ENCODE measurements at regions not wholly inside any gene's neighbourhood (a gene's known extent, or its start where the extent isn't known, plus 50 kb on each side); places are given as distances from the start of the nearest gene placed in this dataset.

DNA sequence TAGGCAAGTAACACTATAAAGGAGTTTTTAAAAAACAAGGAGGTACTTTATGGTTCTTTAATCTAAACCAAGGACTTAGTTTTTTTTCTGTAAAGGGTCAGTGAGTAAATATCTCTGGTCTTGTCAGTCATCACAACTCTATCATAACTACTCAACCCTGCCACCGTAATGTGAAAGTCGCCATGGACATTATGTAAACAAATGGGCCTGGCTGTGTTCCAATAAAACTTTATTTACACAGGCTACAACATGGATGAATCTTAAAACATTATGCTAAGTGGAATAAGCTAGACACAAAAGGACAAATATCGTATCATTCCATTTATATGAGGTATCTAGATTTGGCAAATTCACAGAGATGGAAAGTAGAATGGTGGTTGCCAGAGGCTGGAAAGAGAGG, 60.8 kb upstream of the SP4 start:
- in situ Hi-C loops (cut with HindIII; ENCODE audit: low sequenced_read_pairs) = no loop called here
- DNase-seq (ENCODE audit: low spot score) = no peak

GRCh38 chr7:21367537-21367936, 60.3 kb upstream of the SP4 start:
- DNase-seq (ENCODE audit: low spot score) = no peak
- in situ Hi-C loops (cut with HindIII; ENCODE audit: low sequenced_read_pairs) = no loop called here

DNA sequence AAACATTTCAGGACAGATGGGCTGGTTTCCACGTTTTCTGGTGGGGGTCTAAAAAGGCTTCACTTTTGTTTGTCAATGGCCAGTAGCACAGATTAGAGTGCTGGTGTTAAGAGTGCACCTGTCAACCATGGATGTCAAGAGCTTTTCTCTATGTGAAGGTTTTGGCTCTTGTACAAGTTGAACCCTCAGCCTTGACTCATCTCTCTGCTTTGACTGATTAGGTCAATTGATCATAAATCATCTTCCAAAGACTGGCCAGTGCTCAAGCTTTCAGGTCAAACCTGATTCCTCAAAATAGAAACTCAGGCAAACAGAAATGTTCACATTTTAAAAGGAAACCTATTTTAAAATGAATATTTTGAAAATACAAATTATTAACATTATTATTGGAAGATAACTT, 59.6 kb upstream of the SP4 start:
- DNase-seq (ENCODE audit: low spot score) = no peak
- in situ Hi-C loops (cut with HindIII; ENCODE audit: low sequenced_read_pairs) = no loop called here

DNA sequence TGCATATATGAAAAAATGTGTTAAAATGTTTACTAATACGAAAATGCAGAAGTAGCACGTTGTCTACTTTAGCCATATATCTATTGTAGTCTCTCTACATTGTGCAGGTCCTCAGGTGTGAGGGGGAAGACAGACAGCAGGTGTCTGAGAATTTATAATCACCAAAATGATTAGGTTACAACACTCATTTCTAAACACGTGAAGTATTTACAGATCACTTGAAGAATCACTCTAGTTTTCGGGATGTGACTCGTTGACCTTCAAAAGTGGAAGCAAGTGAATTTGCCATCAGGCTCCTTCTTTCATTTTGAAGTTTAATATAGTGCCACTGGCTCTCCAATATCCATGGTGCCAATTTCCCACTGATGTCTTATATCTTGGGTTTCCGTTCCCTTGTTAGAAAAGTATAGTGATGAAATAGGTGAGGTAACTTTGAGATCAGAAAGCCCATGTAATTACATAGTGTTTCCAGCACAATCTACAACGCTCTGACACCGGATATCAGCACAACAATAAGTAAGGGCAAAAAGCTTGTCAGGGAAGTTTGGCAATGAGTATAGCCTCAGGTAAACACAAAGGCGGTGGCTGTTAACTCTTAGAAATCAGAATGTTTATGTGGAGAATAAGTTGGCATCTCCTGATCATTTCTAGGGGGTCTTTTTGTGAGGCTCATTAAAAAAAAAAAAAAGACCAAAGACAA, 57.5 kb upstream of the SP4 start:
- in situ Hi-C loops (cut with HindIII; ENCODE audit: low sequenced_read_pairs) = no loop called here
- DNase-seq (ENCODE audit: low spot score) = no peak

- DNase-seq (ENCODE audit: low spot score) = no peak
- in situ Hi-C loops (cut with HindIII; ENCODE audit: low sequenced_read_pairs) = no loop called here
Measured at GRCh38 chr7:21371360-21371759, 56.5 kb upstream of the SP4 start.

GRCh38 chr7:21373031-21373430, 54.9 kb upstream of the SP4 start:
- in situ Hi-C loops (cut with HindIII; ENCODE audit: low sequenced_read_pairs) = no loop called here
- no peak for DNase-seq (ENCODE audit: low spot score)

DNA sequence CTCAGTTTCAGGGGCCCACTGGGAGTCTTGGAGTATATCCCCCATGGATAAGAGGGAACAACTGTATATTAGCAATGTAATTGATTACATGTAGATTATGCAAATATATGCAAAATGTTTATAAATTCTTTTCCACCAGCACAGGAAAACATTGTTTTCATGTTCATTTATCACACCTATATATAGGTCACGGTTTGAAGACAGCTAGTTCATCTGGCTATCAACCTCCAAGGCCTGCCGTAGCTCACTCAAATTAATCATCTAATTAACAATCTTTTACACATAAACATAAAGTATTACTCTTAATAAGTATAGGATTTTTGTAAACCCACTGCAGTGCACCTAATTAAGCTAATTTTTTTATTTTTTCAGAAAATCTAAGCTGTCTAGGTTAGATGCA, 53.7 kb upstream of the SP4 start:
- in situ Hi-C loops (cut with HindIII; ENCODE audit: low sequenced_read_pairs) = no loop called here
- no peak for DNase-seq (ENCODE audit: low spot score)

- in situ Hi-C loops (cut with HindIII; ENCODE audit: low sequenced_read_pairs) = no loop called here
- DNase-seq (ENCODE audit: low spot score) = no peak
Measured at GRCh38 chr7:21377545-21377944, 50.3 kb upstream of the SP4 start.
